Vagina (tissue), 2 donors: ENCODE measurements at regions not wholly inside any gene's neighbourhood (a gene's known extent, or its start where the extent isn't known, plus 50 kb on each side); places are given as distances from the start of the nearest gene placed in this dataset.

Experiments
- DNase-seq, 2 donors: peaks; one replicate each; pipeline ENCODE4 v3.0.0-alpha.2; 2017; ENCODE audit errors: extremely low spot score in 2 of 2
- H3K27ac ChIP-seq: fragments of 200-600 bp; sonication (generic); one replicate; pipeline ENCODE4 v1.5.1; 2019
- H3K27me3 ChIP-seq: fragments of 200-600 bp; sonication (generic); one replicate; pipeline ENCODE4 v1.5.1; 2019
- H3K36me3 ChIP-seq, 2 donors: fragments of 200-600 bp; sonication (generic); one replicate each; pipeline ENCODE4 v1.5.1; 2017 to 2019
- H3K4me1 ChIP-seq: fragments of 200-600 bp; sonication (generic); one replicate; pipeline ENCODE4 v1.5.1; 2019
- H3K4me3 ChIP-seq, 2 donors: fragments of 200-600 bp; sonication (generic); 1 replicate in 1 of 2; 2 replicates in 1 of 2; pipeline ENCODE4 v1.5.1; 2016 to 2019
- H3K9me3 ChIP-seq: fragments of 200-600 bp; sonication (generic); one replicate; pipeline ENCODE4 v1.5.1; 2019
- CTCF ChIP-seq, 3 experiments: fragments of 450-650 bp in 2 of 3; fragments of 200-600 bp in 1 of 3; sonication (generic) in 1 of 3; IDR thresholded peaks; one replicate each; pipeline ENCODE4 v1.5.1; 2017 to 2019; ENCODE audit warnings: antibody characterized with exemption in 3 of 3, mild to moderate bottlenecking in 2 of 3, moderate library complexity in 2 of 3
- POLR2A ChIP-seq, 2 donors: fragments of 450-650 bp; IDR thresholded peaks; one replicate each; pipeline ENCODE4 v1.6.1; 2017; ENCODE audit warnings: antibody characterized with exemption in 2 of 2, mild to moderate bottlenecking in 2 of 2, moderate library complexity in 2 of 2
- POLR2AphosphoS5 ChIP-seq, 2 donors: sonication (generic); formaldehyde crosslinking; IDR thresholded peaks; one replicate each; pipeline ENCODE4 v1.9.0; 2017; ENCODE audit warnings: antibody characterized with exemption in 2 of 2, mild to moderate bottlenecking in 2 of 2, low read depth in 1 of 2; ENCODE audit not compliant: insufficient read depth in 1 of 2
- intact Hi-C: fragments of 100-400 bp; cut with DNase I; formaldehyde crosslinking; loops from one replicate; pipeline ENCODE4 v1.15.1; 2023

- Histone ChIP-seq H3K9me3 (no peaks in the 10 kb centered on the region), H3K27ac (no peak overlapping the region), H3K4me1 (no peaks in the 10 kb centered on the region), H3K27me3 (no peaks in the 10 kb centered on the region), H3K4me3 (no peak overlapping the region), H3K36me3 (no peaks in the 10 kb centered on the region)
- TF ChIP-seq POLR2AphosphoS5 (IDR thresholded peaks at IDR 0.05; ENCODE audit: insufficient read depth in 1 of 2, low read depth in 1 of 2) (no peak), CTCF (IDR thresholded peaks at IDR 0.05) (no peak), POLR2A (IDR thresholded peaks at IDR 0.05) (no peak)
- intact Hi-C loops = no loop called here
- no peak for DNase-seq
Measured at GRCh38 chr14:56498112-56498511, 81.5 kb upstream of the TMEM260 start.

GRCh38 chr14:56501909-56502530 is 77.6 kb upstream of the TMEM260 start:
- Histone ChIP-seq H3K4me1 (no peaks in the 10 kb centered on the region), H3K4me3 (no peak overlapping the region), H3K27ac (no peak overlapping the region), H3K9me3 (no peaks in the 10 kb centered on the region), H3K36me3 (no peaks in the 10 kb centered on the region), H3K27me3 (no peaks in the 10 kb centered on the region)
- no peak for TF ChIP-seq CTCF (IDR thresholded peaks at IDR 0.05)
- TF ChIP-seq POLR2A (IDR thresholded peaks at IDR 0.05) = no peak
- no peak for TF ChIP-seq POLR2AphosphoS5 (IDR thresholded peaks at IDR 0.05; ENCODE audit: insufficient read depth in 1 of 2, low read depth in 1 of 2)
- DNase-seq = no peak
- intact Hi-C loops = no loop called here

GRCh38 chr14:56505361-56505760 is 74.2 kb upstream of the TMEM260 start:
- TF ChIP-seq POLR2A (IDR thresholded peaks at IDR 0.05) (no peak), POLR2AphosphoS5 (IDR thresholded peaks at IDR 0.05; ENCODE audit: insufficient read depth in 1 of 2, low read depth in 1 of 2) (no peak), CTCF (IDR thresholded peaks at IDR 0.05) (no peak)
- no peak overlapping the region for H3K27ac ChIP-seq
- H3K4me3 ChIP-seq = no peak overlapping the region
- H3K36me3 ChIP-seq = no peaks in the 10 kb centered on the region
- DNase-seq = no peak
- intact Hi-C loops = no loop called here
- H3K27me3 ChIP-seq = no peaks in the 10 kb centered on the region
- no peaks in the 10 kb centered on the region for H3K4me1 ChIP-seq
- no peaks in the 10 kb centered on the region for H3K9me3 ChIP-seq

- TF ChIP-seq CTCF (IDR thresholded peaks at IDR 0.05) (no peak), POLR2A (IDR thresholded peaks at IDR 0.05) (no peak), POLR2AphosphoS5 (IDR thresholded peaks at IDR 0.05; ENCODE audit: insufficient read depth in 1 of 2, low read depth in 1 of 2) (no peak)
- DNase-seq = no peak
- Histone ChIP-seq H3K4me1 (no peaks in the 10 kb centered on the region), H3K4me3 (no peak overlapping the region), H3K27me3 (no peaks in the 10 kb centered on the region), H3K9me3 (no peaks in the 10 kb centered on the region), H3K36me3 (no peaks in the 10 kb centered on the region), H3K27ac (no peak overlapping the region)
- intact Hi-C loops = no loop called here
Measured at GRCh38 chr14:56512521-56512920, 67.1 kb upstream of the TMEM260 start.

GRCh38 chr14:56514663-56515371 is 64.8 kb upstream of the TMEM260 start:
- TF ChIP-seq POLR2AphosphoS5 (IDR thresholded peaks at IDR 0.05; ENCODE audit: insufficient read depth in 1 of 2, low read depth in 1 of 2) (no peak), CTCF (IDR thresholded peaks at IDR 0.05) (no peak), POLR2A (IDR thresholded peaks at IDR 0.05) (no peak)
- H3K4me3 ChIP-seq = no peak overlapping the region
- no peak for DNase-seq
- H3K27ac ChIP-seq = no peak overlapping the region
- H3K36me3 ChIP-seq = no peaks in the 10 kb centered on the region
- H3K27me3 ChIP-seq = no peaks in the 10 kb centered on the region
- no peaks in the 10 kb centered on the region for H3K9me3 ChIP-seq
- no peaks in the 10 kb centered on the region for H3K4me1 ChIP-seq
- intact Hi-C loops = no loop called here
